ENCODE measurements at regions not wholly inside any gene's neighbourhood (a gene's known extent, or its start where the extent isn't known, plus 50 kb on each side); places are given as distances from the start of the nearest gene placed in this dataset.

DNA sequence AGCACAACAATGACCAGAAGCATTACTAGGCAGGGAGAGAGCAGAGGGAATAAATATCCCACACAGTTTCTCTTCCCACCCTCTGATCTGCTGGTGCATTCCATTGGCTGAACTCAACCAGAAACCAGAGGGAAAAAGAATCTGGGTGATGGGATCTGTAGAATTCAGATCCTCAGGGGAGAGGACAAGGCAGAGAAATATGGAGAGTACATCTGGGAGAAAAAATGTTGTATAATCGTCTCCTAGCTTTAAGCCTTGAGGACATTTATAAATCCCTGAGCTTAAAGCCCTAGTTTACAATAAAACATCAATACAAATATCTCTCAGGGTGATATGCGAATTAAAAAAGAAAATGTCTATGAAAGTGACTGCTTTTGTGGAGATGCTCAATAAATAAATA lies 368.1 kb upstream of the MAD2L1 start:
- TF ChIP-seq, protein P1, sequence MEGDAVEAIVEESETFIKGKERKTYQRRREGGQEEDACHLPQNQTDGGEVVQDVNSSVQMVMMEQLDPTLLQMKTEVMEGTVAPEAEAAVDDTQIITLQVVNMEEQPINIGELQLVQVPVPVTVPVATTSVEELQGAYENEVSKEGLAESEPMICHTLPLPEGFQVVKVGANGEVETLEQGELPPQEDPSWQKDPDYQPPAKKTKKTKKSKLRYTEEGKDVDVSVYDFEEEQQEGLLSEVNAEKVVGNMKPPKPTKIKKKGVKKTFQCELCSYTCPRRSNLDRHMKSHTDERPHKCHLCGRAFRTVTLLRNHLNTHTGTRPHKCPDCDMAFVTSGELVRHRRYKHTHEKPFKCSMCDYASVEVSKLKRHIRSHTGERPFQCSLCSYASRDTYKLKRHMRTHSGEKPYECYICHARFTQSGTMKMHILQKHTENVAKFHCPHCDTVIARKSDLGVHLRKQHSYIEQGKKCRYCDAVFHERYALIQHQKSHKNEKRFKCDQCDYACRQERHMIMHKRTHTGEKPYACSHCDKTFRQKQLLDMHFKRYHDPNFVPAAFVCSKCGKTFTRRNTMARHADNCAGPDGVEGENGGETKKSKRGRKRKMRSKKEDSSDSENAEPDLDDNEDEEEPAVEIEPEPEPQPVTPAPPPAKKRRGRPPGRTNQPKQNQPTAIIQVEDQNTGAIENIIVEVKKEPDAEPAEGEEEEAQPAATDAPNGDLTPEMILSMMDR (IDR thresholded peaks at IDR 0.05) = no peak
- no peaks in the 10 kb centered on the region for H3K36me3 Mint-ChIP-seq (ENCODE audit: low read depth)
- ChIA-PET POLR2A (no interaction called here), CTCF (no interaction called here)
- no peak overlapping the region for H3K4me3 Mint-ChIP-seq
- ATAC-seq (ENCODE audit: low read depth) (no peak), DNase-seq (no peak)
- no peak overlapping the region for H3K27ac Mint-ChIP-seq
- intact Hi-C loops (cut with micrococcal nuclease) = no loop called here
- no peaks in the 10 kb centered on the region for H3K4me1 Mint-ChIP-seq
- no peaks in the 10 kb centered on the region for H3K9me3 Mint-ChIP-seq
- no peaks in the 10 kb centered on the region for H3K27me3 Mint-ChIP-seq

DNA sequence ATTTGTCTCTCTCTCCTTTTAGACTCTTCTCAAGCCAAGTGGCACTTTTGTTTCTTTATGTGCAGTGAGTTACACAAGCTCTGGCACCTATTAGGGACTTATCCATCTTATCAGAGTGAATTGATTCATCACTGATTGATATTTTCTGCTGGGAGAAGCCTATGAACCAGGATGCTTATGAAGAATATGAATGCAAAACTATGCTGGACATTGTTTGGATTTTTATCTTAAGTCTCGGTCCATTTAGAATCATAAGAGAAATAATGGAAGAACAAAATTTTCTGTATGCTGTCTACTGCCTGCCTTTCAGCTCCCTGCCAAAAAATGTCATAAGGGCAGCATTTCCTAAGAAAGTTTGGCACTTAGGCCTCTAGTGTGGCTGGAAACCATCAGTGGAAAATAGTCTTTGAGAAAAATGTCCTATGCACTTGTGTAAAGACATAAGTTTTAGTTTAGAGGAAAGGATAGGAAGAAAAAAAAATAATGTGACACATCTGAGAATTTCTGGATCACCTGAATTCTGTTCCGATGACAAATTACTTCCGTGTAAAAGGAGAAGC lies 365.7 kb upstream of the MAD2L1 start:
- no peaks in the 10 kb centered on the region for H3K4me1 Mint-ChIP-seq
- ATAC-seq (ENCODE audit: low read depth) (no peak), DNase-seq (no peak)
- H3K9me3 Mint-ChIP-seq = no peaks in the 10 kb centered on the region
- H3K27me3 Mint-ChIP-seq = no peaks in the 10 kb centered on the region
- no peaks in the 10 kb centered on the region for H3K36me3 Mint-ChIP-seq (ENCODE audit: low read depth)
- intact Hi-C loops (cut with micrococcal nuclease) = no loop called here
- POLR2A ChIA-PET = no interaction called here
- H3K27ac Mint-ChIP-seq = no peak overlapping the region
- CTCF ChIA-PET = no interaction called here
- no peak overlapping the region for H3K4me3 Mint-ChIP-seq
- TF ChIP-seq, protein P1 (IDR thresholded peaks at IDR 0.05) = no peak

DNA sequence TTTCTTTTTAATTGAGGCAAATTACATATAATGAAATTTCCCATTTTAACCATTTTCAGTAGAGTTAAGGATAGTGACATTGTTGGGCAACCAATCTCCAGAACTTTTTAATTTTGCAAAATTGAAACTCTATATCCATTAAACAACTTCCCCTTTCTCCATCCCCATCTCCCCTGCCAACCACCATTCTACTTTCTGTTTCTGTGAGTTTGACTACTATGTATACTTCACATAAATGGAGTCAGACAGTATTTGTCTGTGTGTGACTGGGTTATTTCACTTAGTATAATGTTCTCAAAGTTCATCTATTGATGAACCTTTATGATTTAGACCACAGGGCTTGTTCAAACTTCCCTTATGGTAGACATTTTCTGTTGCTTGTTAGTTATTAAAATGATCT lies 364.5 kb upstream of the MAD2L1 start:
- no peak overlapping the region for H3K27ac Mint-ChIP-seq
- POLR2A ChIA-PET = no interaction called here
- no peak for ATAC-seq (ENCODE audit: low read depth)

DNA sequence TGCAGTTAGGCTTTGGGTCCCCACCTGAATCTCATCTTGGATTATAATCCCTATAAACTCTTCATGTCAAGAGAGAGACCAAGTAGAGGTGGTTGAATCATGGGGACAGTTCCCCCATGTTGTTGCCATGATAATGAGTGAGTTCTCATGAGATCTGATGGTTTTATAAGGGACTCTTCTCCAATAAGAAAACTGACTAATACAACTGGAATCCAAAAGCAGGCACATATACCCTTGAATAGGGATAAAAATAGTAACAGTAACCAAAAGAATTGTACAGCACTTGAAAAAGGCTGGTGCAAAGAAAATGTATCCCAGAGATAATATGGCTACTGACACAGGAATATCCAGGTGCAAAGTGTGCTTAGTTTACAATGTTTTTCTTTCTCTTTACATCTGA lies 351.5 kb upstream of the MAD2L1 start:
- intact Hi-C loops (cut with micrococcal nuclease) = no loop called here
- CTCF ChIA-PET = no interaction called here

More for the DNA sequence above, 364.5 kb upstream of the MAD2L1 start:
- TF ChIP-seq, protein P1 (IDR thresholded peaks at IDR 0.05) = no peak
- Mint-ChIP-seq H3K9me3 (no peaks in the 10 kb centered on the region), H3K4me3 (no peak overlapping the region), H3K27me3 (no peaks in the 10 kb centered on the region), H3K4me1 (no peaks in the 10 kb centered on the region), H3K36me3 (ENCODE audit: low read depth) (no peaks in the 10 kb centered on the region)
- CTCF ChIA-PET = no interaction called here
- intact Hi-C loops (cut with micrococcal nuclease) = no loop called here
- no peak for DNase-seq

DNA sequence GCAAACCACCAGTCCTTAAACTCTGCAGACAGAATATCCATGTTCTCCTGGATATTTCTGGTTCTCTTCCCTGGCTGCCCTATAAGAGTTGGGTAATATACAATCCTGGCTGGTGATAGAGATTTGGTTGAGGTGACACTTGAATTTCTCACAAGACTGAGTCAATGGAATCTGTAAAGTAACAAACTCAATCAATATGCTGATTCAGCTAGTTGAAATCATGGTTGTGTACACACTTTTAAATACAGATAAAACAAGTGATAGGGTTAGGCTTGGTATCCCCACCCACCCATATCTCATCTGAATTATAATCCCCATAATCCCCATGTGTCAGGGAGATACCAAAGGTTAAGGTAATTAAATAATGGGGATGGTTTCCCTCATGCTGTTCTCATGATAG lies 349.2 kb upstream of the MAD2L1 start:
- Mint-ChIP-seq H3K4me3 (no peak overlapping the region), H3K9me3 (peaks cover 9% of the 10 kb centered on the region), H3K27ac (no peak overlapping the region), H3K4me1 (no peaks in the 10 kb centered on the region), H3K36me3 (ENCODE audit: low read depth) (no peaks in the 10 kb centered on the region), H3K27me3 (no peaks in the 10 kb centered on the region)
- intact Hi-C loops (cut with micrococcal nuclease) = no loop called here
- POLR2A ChIA-PET = no interaction called here
- ATAC-seq (ENCODE audit: low read depth) (no peak), DNase-seq (no peak)
- CTCF ChIA-PET = no interaction called here
- TF ChIP-seq, protein P1 (IDR thresholded peaks at IDR 0.05) = no peak

More for the DNA sequence above, 351.5 kb upstream of the MAD2L1 start:
- POLR2A ChIA-PET = no interaction called here
- no peak for ATAC-seq (ENCODE audit: low read depth)
- no peaks in the 10 kb centered on the region for H3K27me3 Mint-ChIP-seq
- H3K9me3 Mint-ChIP-seq = peaks cover 5% of the 10 kb centered on the region
- H3K27ac Mint-ChIP-seq = no peak overlapping the region
- DNase-seq = no peak
- H3K4me1 Mint-ChIP-seq = no peaks in the 10 kb centered on the region
- TF ChIP-seq, protein P1 (IDR thresholded peaks at IDR 0.05) = no peak
- H3K4me3 Mint-ChIP-seq = no peak overlapping the region
- no peaks in the 10 kb centered on the region for H3K36me3 Mint-ChIP-seq (ENCODE audit: low read depth)

Data from activated B cell treated with CpG ODN at 0.5 μM for 24 hours (primary cell).